ENCODE measurements at regions not wholly inside any gene's neighbourhood (a gene's known extent, or its start where the extent isn't known, plus 50 kb on each side); places are given as distances from the start of the nearest gene placed in this dataset.

DNA sequence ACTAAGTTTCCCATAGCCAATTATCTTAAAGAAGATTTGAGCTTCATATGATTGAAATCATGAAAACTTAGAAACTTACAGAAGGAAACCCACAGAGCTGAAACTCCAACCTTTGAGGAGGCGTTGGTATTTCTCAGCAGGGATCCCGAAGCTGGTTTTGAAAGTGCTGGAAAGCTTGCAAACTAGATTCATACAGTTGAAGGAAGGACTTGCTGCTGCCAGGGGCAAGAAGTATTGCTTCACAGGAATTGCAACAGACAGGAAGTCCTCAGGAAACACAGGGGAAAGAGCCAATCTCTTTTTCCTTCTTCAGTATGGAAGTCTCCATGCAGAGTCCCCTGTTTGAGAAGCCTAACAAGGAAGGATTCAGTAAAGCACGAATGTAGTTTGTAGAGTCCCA lies 419.7 kb downstream of the CD109 start:
- Histone ChIP-seq H3K27ac (no peak overlapping the region), H3K9me3 (no peaks in the 10 kb centered on the region), H3K4me3 (no peak overlapping the region), H3K36me3 (no peaks in the 10 kb centered on the region), H3K4me1 (no peaks in the 10 kb centered on the region), H3K27me3 (no peaks in the 10 kb centered on the region)
- TF ChIP-seq, protein P1, sequence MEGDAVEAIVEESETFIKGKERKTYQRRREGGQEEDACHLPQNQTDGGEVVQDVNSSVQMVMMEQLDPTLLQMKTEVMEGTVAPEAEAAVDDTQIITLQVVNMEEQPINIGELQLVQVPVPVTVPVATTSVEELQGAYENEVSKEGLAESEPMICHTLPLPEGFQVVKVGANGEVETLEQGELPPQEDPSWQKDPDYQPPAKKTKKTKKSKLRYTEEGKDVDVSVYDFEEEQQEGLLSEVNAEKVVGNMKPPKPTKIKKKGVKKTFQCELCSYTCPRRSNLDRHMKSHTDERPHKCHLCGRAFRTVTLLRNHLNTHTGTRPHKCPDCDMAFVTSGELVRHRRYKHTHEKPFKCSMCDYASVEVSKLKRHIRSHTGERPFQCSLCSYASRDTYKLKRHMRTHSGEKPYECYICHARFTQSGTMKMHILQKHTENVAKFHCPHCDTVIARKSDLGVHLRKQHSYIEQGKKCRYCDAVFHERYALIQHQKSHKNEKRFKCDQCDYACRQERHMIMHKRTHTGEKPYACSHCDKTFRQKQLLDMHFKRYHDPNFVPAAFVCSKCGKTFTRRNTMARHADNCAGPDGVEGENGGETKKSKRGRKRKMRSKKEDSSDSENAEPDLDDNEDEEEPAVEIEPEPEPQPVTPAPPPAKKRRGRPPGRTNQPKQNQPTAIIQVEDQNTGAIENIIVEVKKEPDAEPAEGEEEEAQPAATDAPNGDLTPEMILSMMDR (IDR thresholded peaks at IDR 0.05), result no peak
- no peak for DNase-seq (ENCODE audit: extremely low spot score in 2 of 2)
- intact Hi-C loops (cut with DNase I), result no loop called here

- intact Hi-C loops (cut with DNase I), result no loop called here
- no peaks in the 10 kb centered on the region for H3K36me3 ChIP-seq
- H3K9me3 ChIP-seq, result no peaks in the 10 kb centered on the region
- no peak for DNase-seq (ENCODE audit: extremely low spot score in 2 of 2)
- no peak overlapping the region for H3K27ac ChIP-seq
- no peaks in the 10 kb centered on the region for H3K4me1 ChIP-seq
- H3K27me3 ChIP-seq, result no peaks in the 10 kb centered on the region
- H3K4me3 ChIP-seq, result no peak overlapping the region
- TF ChIP-seq POLR2A (IDR thresholded peaks at IDR 0.05) (no peak), POLR2AphosphoS5 (IDR thresholded peaks at IDR 0.05; ENCODE audit: insufficient read depth in 1 of 2, low read depth in 1 of 2) (no peak)
- TF ChIP-seq, protein P1 (IDR thresholded peaks at IDR 0.05), result no peak
Measured at GRCh38 chr6:74114428-74114827, 418.4 kb downstream of the CD109 start.

DNA sequence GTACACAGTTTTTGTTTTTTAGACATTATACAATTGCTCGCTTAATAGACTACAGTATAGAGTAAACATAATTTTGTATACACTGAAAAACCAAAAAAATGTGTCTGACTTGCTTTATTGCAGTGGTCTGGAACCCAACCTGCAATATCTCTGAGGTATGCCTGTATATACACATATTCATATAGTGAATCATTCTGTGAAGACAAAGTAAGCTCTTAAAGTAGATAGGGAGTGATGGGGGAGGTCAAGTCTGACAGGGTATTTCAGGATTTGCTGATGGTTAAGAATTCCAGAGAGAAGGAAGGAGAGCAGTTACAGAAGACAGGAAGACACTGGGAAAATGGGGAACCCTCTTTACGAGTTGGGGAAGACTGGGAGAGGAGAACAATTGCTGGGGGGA lies 417.9 kb downstream of the CD109 start:
- Histone ChIP-seq H3K27me3 (no peaks in the 10 kb centered on the region), H3K4me3 (no peak overlapping the region), H3K36me3 (no peaks in the 10 kb centered on the region), H3K9me3 (no peaks in the 10 kb centered on the region), H3K4me1 (no peaks in the 10 kb centered on the region), H3K27ac (no peak overlapping the region)
- intact Hi-C loops (cut with DNase I), result no loop called here
- TF ChIP-seq POLR2AphosphoS5 (IDR thresholded peaks at IDR 0.05; ENCODE audit: insufficient read depth in 1 of 2, low read depth in 1 of 2) (no peak), POLR2A (IDR thresholded peaks at IDR 0.05) (no peak)
- TF ChIP-seq, protein P1 (IDR thresholded peaks at IDR 0.05), result no peak
- no peak for DNase-seq (ENCODE audit: extremely low spot score in 2 of 2)

DNA sequence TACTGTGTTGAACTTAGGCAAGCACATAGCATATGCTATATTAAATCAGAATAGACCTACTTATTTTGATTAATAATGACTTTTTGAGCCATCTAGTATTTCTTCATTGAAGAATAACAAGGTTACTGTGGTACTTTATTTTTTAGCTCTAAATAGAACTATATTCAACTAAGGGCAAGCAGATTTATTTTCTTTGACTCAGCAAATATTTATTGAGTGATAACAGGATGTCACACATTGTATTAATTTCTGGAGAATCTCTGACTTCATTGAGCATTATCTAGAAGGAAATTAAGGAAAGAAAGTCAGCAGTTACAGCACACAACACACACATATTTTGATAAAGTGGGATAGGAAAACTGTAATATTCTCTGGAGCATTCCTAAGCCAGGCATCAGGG lies 407.4 kb downstream of the CD109 start:
- H3K4me1 ChIP-seq, result no peaks in the 10 kb centered on the region
- no peaks in the 10 kb centered on the region for H3K9me3 ChIP-seq
- no peak overlapping the region for H3K4me3 ChIP-seq
- no peaks in the 10 kb centered on the region for H3K36me3 ChIP-seq
- H3K27ac ChIP-seq, result no peak overlapping the region
- DNase-seq (ENCODE audit: extremely low spot score in 2 of 2), result no peak
- intact Hi-C loops (cut with DNase I), result no loop called here
- no peaks in the 10 kb centered on the region for H3K27me3 ChIP-seq
- TF ChIP-seq POLR2AphosphoS5 (IDR thresholded peaks at IDR 0.05; ENCODE audit: insufficient read depth in 1 of 2, low read depth in 1 of 2), result no peak
- no peak for TF ChIP-seq POLR2A (IDR thresholded peaks at IDR 0.05)
- TF ChIP-seq, protein P1 (IDR thresholded peaks at IDR 0.05), result no peak

DNA sequence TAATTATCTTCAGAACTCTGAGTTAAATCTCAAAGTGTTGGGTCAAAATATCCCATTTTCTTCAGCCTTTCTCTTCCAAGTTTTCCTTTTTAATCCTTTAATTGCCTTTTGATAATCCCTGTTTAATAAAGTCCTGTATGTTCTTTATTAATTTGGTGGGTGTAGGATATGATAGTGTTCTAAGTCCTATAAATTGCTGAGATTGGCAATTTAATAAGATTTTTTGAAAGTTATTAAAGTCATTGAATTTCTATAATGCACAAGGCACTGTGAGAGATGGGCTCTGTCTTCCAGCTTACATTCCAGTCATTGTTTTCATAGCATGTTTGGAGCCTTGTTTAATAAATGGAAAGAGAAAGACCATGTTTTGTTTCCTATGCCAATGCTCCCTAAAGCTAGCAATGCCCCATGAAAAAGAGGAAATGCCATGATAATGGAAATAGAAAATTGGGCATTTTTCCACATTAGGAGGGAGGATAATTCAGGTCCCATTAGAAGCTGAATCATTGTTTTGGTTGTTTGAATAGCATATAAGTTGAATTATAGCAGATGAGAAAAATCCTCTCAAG lies 404.8 kb downstream of the CD109 start:
- intact Hi-C loops (cut with DNase I), result no loop called here
- Histone ChIP-seq H3K27me3 (no peaks in the 10 kb centered on the region), H3K36me3 (no peaks in the 10 kb centered on the region), H3K4me3 (no peak overlapping the region), H3K4me1 (no peaks in the 10 kb centered on the region), H3K27ac (no peak overlapping the region), H3K9me3 (no peaks in the 10 kb centered on the region)
- TF ChIP-seq POLR2A (IDR thresholded peaks at IDR 0.05) (no peak), POLR2AphosphoS5 (IDR thresholded peaks at IDR 0.05; ENCODE audit: insufficient read depth in 1 of 2, low read depth in 1 of 2) (no peak)
- TF ChIP-seq, protein P1 (IDR thresholded peaks at IDR 0.05), result no peak
- DNase-seq (ENCODE audit: extremely low spot score in 2 of 2), result no peak

Data from vagina (tissue), 2 donors.